T-helper 2 cell (primary cell): ENCODE measurements at regions not wholly inside any gene's neighbourhood (a gene's known extent, or its start where the extent isn't known, plus 50 kb on each side); places are given as distances from the start of the nearest gene placed in this dataset.
"Not testable (repeated sequence)": the region's sequence is repeated elsewhere in the genome, so short reads cannot be mapped to it uniquely, and the experiment has no call there.

ENCODE experiments used
- DNase-seq, 5 experiments: peaks; one replicate each; pipeline versions ENCODE4 v3.0.0 to v3.0.0-alpha.2; 2012 to 2022

- no peak for DNase-seq
Observed at GRCh38 chr3:125645616-125646015, 50.3 kb upstream of the OSBPL11 start.

GRCh38 chr3:125646581-125646980 lies 51.3 kb upstream of the OSBPL11 start:
- DNase-seq, result no peak

DNA sequence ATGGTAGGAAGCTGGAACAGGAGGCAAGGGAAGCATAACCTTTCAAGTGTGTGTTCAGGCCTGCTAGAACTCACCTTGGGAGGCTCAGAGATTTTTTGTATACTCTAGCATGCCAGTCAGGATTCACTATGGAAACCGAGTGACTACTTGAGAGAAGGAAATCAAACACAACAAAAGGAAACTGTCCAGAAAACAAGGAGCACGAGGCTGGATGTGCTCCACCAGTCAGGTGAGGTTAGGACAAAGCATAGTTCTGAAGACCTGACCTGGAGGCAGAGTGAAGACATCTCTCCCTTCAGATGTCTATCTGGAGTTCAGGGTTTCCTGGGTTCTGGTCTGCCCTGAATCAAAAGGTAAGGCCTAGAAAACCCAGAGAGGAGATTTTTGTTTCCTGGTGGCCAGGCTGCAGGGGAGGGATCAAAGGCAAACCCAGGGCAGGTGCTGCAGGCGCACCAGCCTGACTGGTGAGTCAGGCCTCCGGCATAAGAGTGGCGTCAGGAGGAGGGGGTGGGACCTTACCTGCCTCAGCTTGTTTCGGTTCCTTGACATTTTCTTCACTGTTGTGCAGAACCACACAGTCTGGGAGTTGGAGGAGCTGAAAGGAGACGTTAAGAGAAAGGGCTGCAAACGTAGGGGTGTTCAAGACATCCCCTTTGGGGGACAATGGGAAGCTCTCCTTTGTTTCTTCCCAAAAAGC lies 52.2 kb upstream of the OSBPL11 start:
- DNase-seq, result no peak

GRCh38 chr3:125651244-125651643 lies 55.9 kb upstream of the OSBPL11 start:
- DNase-seq, result no peak

GRCh38 chr3:125652349-125652748 lies 57.1 kb upstream of the OSBPL11 start:
- no peak for DNase-seq

GRCh38 chr3:125654526-125654925 lies 59.2 kb upstream of the OSBPL11 start:
- DNase-seq, result no peak

- no peak for DNase-seq
Observed at GRCh38 chr3:125662675-125663074, 67.4 kb upstream of the OSBPL11 start.

- no peak for DNase-seq
Observed at GRCh38 chr3:125670352-125670751, 75.1 kb upstream of the OSBPL11 start.

DNA sequence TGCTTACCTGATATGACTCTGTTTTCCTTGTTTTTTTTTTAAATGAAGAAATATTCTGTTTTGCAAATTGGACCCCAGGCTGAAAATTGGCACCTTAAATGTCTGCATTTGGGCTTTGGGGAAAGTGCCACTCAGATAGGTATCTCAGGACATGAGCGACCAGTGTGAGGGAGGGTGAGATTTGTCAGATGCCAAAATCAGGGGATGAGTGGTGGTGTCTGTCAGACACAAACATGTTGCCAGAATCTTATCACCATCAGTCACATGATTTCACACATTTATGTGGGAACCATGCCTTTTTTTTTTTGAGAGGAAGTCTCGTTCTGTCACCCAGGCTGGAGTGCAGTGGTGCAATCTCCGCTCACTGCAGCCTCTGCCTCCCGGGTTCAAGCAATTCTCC lies 75.6 kb upstream of the OSBPL11 start:
- peak in 2 of 5 experiments; percentile 37 to 42 for DNase-seq

DNA sequence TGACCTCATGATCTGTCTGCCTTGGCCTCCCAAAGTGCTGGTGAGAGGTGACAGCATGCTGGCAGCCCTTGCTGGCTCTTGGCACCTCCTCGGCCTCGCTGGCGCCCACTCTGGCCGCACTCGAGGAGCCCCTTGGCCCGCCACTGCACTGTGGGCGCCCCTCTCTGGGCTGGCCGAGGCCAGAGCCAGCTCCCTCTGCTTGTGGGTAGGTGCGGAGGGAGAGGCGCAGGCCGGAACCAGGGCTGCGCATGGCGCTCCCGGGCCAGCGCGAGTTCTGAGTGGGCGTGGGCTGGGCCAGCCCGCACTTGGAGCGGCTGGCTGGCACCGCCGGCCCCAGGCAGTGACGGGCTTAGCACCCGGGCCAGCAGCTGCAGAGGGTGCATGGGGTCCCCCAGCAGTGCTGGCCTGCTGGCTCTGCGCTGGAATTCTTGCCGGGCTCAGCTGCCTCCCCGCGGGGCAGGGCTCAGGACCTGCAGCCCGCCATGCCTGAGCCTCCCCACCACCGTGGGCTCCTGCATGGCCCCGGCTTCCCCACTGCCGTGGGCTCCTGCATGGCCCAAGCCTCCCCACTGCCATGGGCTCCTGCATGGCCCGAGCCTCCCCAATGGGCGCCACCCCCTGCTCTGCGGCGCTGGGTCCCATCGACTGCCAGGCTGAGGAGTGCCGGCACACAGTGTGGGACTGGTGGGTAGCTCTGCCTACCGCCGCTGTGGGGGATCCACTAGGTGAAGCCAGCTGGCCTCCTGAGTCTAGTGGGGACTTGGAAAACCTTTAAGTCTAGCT lies 76.4 kb upstream of the OSBPL11 start:
- no peak for DNase-seq

- DNase-seq, result no peak
Observed at GRCh38 chr3:125675791-125676190, 80.5 kb upstream of the OSBPL11 start.

DNA sequence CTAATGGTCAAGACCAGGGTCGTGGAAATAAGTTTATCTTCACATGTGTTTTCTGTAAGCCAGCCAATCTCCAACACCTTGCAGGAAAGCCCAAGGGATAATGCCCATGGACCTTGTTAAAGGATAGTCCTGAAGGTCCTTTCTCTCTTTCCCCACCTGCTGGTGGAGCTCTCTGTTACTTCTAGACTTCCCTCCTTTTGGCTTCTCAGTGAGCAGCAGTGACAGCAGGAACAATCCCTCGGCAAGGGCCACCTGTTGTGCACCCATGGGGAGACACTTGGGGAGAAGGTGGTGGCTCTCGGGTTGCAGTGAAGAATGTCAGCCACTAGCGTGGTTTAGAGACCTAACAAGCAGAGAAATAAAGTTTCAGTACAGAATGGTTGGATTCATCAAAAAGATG lies 84.0 kb upstream of the OSBPL11 start:
- DNase-seq, result no peak

GRCh38 chr3:125681146-125681545 lies 85.8 kb upstream of the OSBPL11 start:
- DNase-seq, result no peak

DNA sequence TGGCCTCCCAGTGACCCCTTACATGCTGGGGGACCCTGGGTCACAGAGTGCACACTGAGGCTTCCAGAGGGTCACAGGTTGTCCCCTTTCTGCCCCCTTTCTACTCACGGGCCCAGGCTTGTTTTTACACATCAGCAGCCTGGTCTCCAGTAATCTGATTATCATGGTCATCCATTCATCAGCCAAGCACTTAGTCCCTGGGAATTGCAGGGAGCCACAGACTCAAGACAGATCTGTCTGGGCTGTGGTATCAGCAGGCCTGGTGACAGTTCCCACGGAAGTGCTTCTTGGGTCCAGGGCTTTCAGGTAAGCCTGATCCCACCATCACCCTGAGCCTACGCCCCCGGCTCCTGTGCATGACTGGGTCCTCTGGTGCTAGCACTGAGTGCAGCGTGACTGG lies 86.6 kb upstream of the OSBPL11 start:
- not testable (repeated sequence) for DNase-seq

DNA sequence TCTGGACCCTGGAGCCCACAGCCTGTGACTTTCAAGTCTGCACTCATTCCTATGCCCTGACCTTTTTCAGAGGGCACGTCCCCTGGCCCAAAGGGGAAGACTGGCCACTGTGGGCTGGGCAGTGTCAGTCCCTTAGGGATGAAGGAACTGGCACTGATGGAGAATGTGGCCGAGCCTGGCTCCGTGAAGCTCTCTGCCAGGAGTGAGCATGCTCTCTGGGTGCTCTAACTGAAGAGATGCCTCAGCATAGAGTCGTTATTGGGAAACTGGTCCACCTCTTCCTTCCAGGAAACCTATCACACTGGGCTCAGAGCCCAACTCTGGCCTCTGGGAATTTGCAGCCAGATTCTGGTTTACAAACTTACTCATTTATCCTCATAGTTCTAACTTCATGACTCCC lies 87.3 kb upstream of the OSBPL11 start:
- DNase-seq, result not testable (repeated sequence)

DNA sequence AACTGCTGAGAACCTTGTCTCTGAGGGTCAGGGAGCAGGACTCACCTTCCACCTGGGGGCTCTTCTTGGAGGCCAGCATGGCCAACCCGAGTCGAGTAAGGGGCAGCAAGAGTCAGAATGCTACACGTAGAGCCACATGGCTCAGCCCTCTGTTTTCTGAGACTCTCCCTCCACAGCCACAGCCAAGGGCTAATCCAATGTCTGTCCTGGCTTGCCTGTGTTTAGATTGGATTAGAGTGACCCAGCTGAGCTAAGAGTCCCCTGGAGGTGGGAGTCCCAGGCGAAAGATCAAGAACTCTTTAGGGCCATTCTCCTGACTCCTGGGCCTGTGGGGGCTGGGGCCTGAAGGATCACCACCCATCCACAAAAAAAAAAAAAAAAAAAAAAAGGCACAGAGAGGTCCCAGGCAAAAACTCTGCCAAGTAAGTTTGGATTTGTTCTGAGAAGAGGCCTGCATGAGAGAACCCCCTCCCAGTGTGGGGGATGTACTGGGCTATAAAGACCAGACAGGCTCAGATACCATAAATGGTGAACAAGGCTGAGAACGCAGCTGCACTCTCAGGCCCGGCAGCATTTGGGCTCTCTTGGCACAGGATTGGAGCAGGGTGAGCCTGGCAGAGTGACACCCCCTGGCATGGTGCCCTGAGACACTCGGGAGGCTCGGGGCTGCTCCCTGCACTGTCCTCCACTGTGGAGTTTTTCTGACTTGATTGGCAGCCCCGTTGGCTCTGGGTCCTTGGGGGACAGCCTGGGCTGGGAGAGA lies 88.0 kb upstream of the OSBPL11 start:
- no peak for DNase-seq

DNA sequence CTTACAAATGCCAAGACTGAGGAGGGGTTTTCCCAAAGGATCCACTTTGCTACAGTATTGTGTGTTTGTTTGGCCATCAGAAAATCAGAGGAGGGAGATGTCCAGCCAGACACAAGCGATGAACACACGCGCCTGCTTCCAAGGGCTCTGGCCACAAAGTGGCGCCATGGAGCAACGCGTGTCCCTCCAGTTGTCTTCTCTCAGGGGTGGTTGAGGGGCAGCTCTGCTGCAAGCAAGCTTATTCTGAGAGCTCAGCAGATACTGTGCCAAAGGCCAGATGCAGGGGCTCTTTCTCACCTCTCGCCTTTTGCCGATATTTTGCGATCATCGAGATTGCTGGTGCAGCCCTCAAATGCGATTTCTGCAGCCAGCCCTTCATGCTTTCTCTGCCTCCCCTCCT lies 88.9 kb upstream of the OSBPL11 start:
- DNase-seq, result no peak

DNA sequence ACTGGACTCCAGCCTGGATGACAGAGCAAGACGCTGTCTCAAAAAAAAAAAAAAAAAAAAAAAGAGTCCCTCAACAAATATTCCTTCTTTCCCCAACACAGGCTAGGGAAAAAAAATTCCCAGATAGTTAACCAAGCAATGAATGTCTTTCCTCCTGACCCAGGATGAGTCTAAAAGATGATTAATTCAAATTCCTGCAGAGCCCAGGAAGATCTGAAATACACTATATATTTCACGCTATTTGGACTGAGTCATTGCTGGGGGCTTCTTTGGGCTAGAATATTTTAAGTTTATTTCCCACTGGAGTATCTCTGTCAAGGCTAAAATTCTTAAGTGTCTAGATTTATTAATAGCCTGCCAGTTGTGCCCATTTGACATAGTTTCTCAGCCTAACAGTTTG lies 90.4 kb upstream of the OSBPL11 start:
- DNase-seq, result not testable (repeated sequence)

DNA sequence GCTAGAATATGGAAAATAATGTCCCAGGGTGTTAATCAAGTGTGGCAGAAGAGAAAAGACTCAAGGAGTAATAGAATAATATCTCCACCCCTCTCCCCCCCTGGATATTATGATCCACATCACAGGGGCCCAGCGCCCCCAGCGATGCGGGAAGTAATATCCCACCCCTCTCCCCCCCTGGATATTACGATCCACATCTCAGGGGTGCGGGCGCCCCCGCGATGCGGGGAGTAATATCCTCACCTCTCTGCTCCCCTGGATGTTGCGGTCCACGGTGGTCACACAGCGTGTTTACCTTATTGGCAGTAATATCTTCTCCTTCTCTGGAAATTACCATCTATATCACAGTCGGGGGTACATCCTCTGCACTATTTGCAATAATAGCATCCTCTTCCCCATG lies 97.1 kb upstream of the OSBPL11 start:
- no peak for DNase-seq

- DNase-seq, result no peak
Observed at GRCh38 chr3:125693887-125694286, 98.6 kb upstream of the OSBPL11 start.

- DNase-seq, result no peak
Observed at GRCh38 chr3:125694761-125695294, 99.5 kb upstream of the OSBPL11 start.

DNA sequence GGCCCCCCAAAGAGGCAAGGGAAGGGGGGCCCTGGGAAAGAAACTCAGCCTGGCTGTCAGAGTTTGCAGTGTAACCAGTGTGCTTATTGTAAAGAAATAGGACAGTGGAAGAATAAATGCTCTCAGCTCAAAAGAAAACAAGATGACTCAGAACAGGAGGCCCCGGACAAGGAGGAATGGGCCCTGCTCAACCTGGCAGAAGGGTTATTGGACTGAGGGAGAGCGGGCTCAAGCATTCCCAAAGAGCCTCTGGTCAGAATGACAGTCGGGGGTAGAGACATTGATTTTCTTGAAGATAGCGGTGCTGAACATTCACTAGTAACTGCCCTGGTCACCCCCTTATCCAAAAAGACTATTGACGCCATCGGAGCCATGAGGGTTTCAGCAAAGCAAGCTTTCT lies 100.4 kb upstream of the OSBPL11 start:
- no peak for DNase-seq

- DNase-seq, result not testable (repeated sequence)
Observed at GRCh38 chr3:125697126-125697525, 101.8 kb upstream of the OSBPL11 start.
